Mammary epithelial cell (primary cell): ENCODE measurements at regions not wholly inside any gene's neighbourhood (a gene's known extent, or its start where the extent isn't known, plus 50 kb on each side); places are given as distances from the start of the nearest gene placed in this dataset.

Experiments
- EZH2 ChIP-seq: IDR thresholded peaks from 2 replicates; pipeline ENCODE4 v1.6.1; 2012; ENCODE audit warnings: low read length, inconsistent platforms, borderline replicate concordance
- TF ChIP-seq, protein P1 (sequence below), 2 donors: IDR thresholded peaks in 1 of 2; conservative IDR thresholded peaks in 1 of 2; 2 replicates each; pipeline ENCODE4 v1.5.1; 2011 to 2012; ENCODE audit warnings: inconsistent platforms in 2 of 2, low read length in 2 of 2, mild to moderate bottlenecking in 2 of 2, control low read depth in 1 of 2, low read depth in 1 of 2; ENCODE audit not compliant: insufficient read depth in 1 of 2; ENCODE audit errors: extremely low read depth in 1 of 2

DNA sequence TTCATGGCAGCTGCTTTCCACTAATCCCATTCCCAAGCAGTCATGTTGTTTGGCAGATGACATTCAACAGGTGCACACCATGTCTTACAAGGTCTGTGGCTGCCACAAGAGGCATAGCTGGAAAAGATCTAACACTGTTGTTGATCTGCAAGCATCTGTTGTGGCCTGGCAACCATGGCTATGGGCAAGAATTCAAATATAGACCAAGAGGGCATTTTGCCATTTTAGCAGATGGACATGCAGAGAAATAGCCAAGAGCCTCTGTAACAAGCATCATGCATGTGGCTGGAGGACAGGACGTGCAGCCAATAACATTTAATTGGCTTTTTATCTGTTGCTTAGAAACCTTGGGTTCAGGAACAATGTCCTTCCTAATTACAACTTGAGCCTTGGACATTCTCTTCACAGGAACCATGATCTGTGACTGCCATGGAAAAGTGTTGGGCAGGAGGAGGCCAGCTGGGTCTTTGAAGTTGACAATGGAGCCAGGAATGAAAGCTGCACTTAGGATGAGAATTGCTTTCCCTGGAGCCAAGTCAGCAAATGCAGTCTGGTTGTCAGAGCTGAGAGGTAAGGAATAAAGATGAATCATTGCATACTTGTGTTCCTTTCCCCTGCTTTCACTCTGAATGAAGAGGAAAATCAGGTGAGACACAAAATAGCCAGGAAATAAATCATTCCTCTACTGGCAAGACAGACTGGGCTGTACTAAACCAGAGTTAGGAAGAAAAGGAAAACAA lies 113.6 kb upstream of the ANO5 start:
- TF ChIP-seq, protein P1, sequence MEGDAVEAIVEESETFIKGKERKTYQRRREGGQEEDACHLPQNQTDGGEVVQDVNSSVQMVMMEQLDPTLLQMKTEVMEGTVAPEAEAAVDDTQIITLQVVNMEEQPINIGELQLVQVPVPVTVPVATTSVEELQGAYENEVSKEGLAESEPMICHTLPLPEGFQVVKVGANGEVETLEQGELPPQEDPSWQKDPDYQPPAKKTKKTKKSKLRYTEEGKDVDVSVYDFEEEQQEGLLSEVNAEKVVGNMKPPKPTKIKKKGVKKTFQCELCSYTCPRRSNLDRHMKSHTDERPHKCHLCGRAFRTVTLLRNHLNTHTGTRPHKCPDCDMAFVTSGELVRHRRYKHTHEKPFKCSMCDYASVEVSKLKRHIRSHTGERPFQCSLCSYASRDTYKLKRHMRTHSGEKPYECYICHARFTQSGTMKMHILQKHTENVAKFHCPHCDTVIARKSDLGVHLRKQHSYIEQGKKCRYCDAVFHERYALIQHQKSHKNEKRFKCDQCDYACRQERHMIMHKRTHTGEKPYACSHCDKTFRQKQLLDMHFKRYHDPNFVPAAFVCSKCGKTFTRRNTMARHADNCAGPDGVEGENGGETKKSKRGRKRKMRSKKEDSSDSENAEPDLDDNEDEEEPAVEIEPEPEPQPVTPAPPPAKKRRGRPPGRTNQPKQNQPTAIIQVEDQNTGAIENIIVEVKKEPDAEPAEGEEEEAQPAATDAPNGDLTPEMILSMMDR (conservative IDR thresholded peaks at IDR 0.05 in 1 of 2, IDR thresholded peaks at IDR 0.05 in 1 of 2; ENCODE audit: extremely low read depth in 1 of 2, insufficient read depth in 1 of 2, low read depth in 1 of 2, low read length in 2 of 2) = no peak
- TF ChIP-seq EZH2 = no peak
